ENCODE measurements at regions not wholly inside any gene's neighbourhood (a gene's known extent, or its start where the extent isn't known, plus 50 kb on each side); places are given as distances from the start of the nearest gene placed in this dataset.

DNA sequence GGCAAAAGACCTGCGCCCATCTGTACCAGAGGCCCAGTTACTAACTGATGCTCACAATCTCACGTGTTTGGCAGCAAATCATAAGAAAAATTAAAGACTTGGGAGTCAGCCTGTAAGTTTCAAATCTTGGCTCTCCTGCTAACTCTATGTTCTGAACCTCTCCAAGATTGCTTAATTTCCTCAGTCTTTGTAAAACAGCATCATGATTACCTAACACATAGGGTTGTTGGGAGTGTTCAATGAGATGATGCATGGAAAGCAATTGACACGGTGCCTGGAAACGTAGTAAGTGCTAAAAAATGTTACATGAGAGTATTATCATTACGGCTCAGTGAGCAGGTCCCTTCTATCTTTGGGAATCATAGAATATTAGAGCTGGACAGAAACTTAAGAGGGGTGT is 497.6 kb upstream of the TCF4 start:
- ATAC-seq = no peak
- TF ChIP-seq ISL1 (CRISPR knock-in tag; IDR thresholded peaks at IDR 0.05) (no peak), ESRRG (CRISPR knock-in tag; IDR thresholded peaks at IDR 0.05) (no peak), OSR1 (CRISPR knock-in tag; IDR thresholded peaks at IDR 0.05) (no peak), ZNF70 (CRISPR knock-in tag; IDR thresholded peaks at IDR 0.05) (no peak), RARB (CRISPR knock-in tag; IDR thresholded peaks at IDR 0.05) (no peak), TCF4 (CRISPR knock-in tag; IDR thresholded peaks at IDR 0.05; ENCODE audit: borderline replicate concordance) (no peak), ZFP3 (CRISPR knock-in tag; IDR thresholded peaks at IDR 0.05) (no peak)
- TF ChIP-seq, protein P1, sequence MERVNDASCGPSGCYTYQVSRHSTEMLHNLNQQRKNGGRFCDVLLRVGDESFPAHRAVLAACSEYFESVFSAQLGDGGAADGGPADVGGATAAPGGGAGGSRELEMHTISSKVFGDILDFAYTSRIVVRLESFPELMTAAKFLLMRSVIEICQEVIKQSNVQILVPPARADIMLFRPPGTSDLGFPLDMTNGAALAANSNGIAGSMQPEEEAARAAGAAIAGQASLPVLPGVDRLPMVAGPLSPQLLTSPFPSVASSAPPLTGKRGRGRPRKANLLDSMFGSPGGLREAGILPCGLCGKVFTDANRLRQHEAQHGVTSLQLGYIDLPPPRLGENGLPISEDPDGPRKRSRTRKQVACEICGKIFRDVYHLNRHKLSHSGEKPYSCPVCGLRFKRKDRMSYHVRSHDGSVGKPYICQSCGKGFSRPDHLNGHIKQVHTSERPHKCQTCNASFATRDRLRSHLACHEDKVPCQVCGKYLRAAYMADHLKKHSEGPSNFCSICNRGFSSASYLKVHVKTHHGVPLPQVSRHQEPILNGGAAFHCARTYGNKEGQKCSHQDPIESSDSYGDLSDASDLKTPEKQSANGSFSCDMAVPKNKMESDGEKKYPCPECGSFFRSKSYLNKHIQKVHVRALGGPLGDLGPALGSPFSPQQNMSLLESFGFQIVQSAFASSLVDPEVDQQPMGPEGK (CRISPR knock-in tag; IDR thresholded peaks at IDR 0.05; ENCODE audit: borderline replicate concordance) = no peak

DNA sequence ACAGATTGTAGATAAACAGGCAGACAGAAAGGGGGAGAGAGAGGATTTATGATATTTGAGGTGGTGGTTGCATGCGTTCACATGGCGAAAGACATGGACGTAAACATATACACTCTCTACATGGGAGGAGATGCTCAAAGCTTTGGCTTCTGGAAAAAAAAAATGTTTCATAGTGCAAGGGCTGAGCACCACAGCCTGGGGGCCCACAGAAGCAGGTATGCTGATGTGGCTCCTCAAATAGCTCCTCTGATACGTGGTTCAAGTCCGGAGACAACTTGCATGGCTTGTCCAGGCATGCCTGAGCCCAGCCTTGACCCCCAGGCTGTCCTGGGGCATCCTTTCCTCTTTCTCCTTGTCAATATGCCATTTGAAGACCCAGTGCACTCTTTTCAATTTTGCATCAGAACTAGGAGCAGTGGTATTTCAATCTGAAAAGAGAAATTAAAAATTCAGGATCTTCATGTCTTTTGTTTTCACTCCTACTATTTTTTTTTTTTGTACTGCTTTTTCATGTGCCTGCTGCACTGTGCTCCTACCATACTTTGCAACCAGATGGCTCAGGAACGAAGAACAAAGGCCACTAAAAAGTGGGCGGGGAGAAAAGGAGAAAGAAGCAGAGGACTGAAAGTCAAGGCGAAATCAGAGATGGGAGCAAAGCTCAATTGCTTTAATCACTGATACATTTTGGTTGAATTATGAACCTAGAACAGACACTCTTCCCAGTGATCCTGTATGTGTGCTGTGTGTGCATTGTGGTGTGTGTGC is 495.7 kb upstream of the TCF4 start:
- peak; percentile 60 for ATAC-seq
- TF ChIP-seq TCF4 (CRISPR knock-in tag; IDR thresholded peaks at IDR 0.05; ENCODE audit: borderline replicate concordance) (no peak), GLIS3 (CRISPR knock-in tag; IDR thresholded peaks at IDR 0.05) (no peak), SNAI2 (CRISPR knock-in tag; IDR thresholded peaks at IDR 0.05) (no peak), CSDC2 (CRISPR knock-in tag; IDR thresholded peaks at IDR 0.05) (no peak), PPARA (CRISPR knock-in tag; IDR thresholded peaks at IDR 0.05; ENCODE audit: borderline replicate concordance) (no peak), ARNTL (CRISPR knock-in tag; IDR thresholded peaks at IDR 0.05; ENCODE audit: borderline replicate concordance, low read depth) (no peak), TSHZ2 (CRISPR knock-in tag; IDR thresholded peaks at IDR 0.05) (no peak), BACH2 (CRISPR knock-in tag; IDR thresholded peaks at IDR 0.05; ENCODE audit: borderline replicate concordance) (no peak), RARB (CRISPR knock-in tag; IDR thresholded peaks at IDR 0.05) (no peak), ZNF565 (CRISPR knock-in tag; conservative IDR thresholded peaks at IDR 0.05; ENCODE audit: low read depth) (no peak), CSRNP3 (CRISPR knock-in tag; IDR thresholded peaks at IDR 0.05) (no peak), ZFP3 (CRISPR knock-in tag; IDR thresholded peaks at IDR 0.05) (no peak), OSR1 (CRISPR knock-in tag; IDR thresholded peaks at IDR 0.05) (no peak)
- TF ChIP-seq, protein P2, sequence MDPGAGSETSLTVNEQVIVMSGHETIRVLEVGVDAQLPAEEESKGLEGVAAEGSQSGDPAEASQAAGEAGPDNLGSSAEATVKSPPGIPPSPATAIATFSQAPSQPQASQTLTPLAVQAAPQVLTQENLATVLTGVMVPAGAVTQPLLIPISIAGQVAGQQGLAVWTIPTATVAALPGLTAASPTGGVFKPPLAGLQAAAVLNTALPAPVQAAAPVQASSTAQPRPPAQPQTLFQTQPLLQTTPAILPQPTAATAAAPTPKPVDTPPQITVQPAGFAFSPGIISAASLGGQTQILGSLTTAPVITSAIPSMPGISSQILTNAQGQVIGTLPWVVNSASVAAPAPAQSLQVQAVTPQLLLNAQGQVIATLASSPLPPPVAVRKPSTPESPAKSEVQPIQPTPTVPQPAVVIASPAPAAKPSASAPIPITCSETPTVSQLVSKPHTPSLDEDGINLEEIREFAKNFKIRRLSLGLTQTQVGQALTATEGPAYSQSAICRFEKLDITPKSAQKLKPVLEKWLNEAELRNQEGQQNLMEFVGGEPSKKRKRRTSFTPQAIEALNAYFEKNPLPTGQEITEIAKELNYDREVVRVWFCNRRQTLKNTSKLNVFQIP (CRISPR knock-in tag; IDR thresholded peaks at IDR 0.05; ENCODE audit: borderline replicate concordance, low read depth) = no peak
- TF ChIP-seq, protein P3, sequence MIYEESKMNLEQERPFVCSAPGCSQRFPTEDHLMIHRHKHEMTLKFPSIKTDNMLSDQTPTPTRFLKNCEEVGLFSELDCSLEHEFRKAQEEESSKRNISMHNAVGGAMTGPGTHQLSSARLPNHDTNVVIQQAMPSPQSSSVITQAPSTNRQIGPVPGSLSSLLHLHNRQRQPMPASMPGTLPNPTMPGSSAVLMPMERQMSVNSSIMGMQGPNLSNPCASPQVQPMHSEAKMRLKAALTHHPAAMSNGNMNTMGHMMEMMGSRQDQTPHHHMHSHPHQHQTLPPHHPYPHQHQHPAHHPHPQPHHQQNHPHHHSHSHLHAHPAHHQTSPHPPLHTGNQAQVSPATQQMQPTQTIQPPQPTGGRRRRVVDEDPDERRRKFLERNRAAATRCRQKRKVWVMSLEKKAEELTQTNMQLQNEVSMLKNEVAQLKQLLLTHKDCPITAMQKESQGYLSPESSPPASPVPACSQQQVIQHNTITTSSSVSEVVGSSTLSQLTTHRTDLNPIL (CRISPR knock-in tag; IDR thresholded peaks at IDR 0.05; ENCODE audit: low read depth) = no peak
- TF ChIP-seq, protein P1 (CRISPR knock-in tag; IDR thresholded peaks at IDR 0.05; ENCODE audit: borderline replicate concordance) = no peak

All from SK-N-SH treated with all-trans-retinoic acid at 6 μM for 48 hours (cell line).